ENCODE measurements at regions not wholly inside any gene's neighbourhood (a gene's known extent, or its start where the extent isn't known, plus 50 kb on each side); places are given as distances from the start of the nearest gene placed in this dataset.

DNA sequence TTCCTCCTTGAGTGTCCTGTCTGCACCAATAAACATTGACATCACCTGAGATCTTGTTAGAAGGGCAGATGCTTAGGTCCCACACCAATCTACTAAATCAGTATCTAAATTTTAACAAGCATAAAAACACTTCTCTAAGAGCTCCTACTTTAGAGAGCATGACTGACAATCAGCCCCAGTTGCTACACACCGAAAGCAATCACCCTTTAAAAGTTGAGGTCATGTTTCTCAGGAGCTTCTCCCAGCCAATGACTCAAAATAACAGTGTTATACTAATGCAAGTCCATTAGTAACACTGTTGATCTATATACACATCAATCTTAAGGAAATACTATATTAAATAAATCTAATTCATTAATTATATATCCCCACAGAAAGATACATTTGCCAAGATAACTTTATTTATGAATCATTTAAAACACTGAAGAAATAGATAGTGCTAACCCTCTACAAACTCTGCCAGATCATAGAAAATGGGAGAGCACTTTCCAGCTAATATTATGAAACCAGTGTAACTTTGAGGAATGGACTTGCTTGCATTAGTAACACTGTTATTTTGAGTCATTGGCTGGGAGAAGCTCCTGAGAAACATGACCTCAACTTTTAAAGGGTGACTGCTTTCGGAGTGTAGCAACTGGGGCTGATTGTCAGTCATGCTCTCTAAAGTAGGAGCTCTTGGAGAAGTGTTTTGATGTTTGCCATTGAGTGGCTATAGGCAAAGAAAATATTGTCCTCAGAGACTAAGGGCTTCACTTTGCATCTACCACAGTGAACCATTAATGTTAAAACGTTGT, 109.8 kb upstream of the HDX start:
- Histone ChIP-seq H3K36me3 (replicated peaks in 1 of 2; ENCODE audit: control insufficient read depth in 1 of 2, insufficient read depth in 2 of 2, low read length in 2 of 2) (no peaks in the 10 kb centered on the region), H3K4me2 (replicated peaks; ENCODE audit: extremely low read depth, low read length, poor library complexity, severe bottlenecking) (no peak overlapping the region), H4K20me1 (ENCODE audit: insufficient read depth, low read length) (no peaks in the 10 kb centered on the region), H3K27ac (ENCODE audit: low read depth in 1 of 2, low read length in 2 of 2) (no peak overlapping the region), H3K4me1 (ENCODE audit: control insufficient read depth in 1 of 2, insufficient read depth in 2 of 2, low read length in 2 of 2) (no peaks in the 10 kb centered on the region), H2AFZ (ENCODE audit: insufficient read depth, low read depth, low read length, poor library complexity, severe bottlenecking) (no peak overlapping the region), H3K79me2 (ENCODE audit: insufficient read depth, low read length) (no peaks in the 10 kb centered on the region), H3K9ac (ENCODE audit: insufficient read depth, low read length, poor library complexity, severe bottlenecking) (no peak overlapping the region), H3K4me3 (replicated peaks in 1 of 3; ENCODE audit: low read depth in 2 of 3, low read length in 3 of 3) (no peak overlapping the region), H3K9me3 (replicated peaks in 1 of 2; ENCODE audit: control insufficient read depth in 1 of 2, insufficient read depth in 1 of 2, low read length in 2 of 2) (no peaks in the 10 kb centered on the region), H3K27me3 (ENCODE audit: control insufficient read depth in 2 of 2, insufficient read depth in 2 of 2, low read length in 2 of 2) (no peaks in the 10 kb centered on the region)
- no CpG with 5 or more reads among the region's 3 CpGs for WGBS (ENCODE audit: insufficient coverage)
- Mint-ChIP-seq H3K9me3 (peaks cover 0 to 9% (median 0%) of the 10 kb centered on the region in 7 donors), H3K4me3 (no peak overlapping the region), H3K4me1 (no peaks in the 10 kb centered on the region), H3K36me3 (no peaks in the 10 kb centered on the region), H3K27ac (no peak overlapping the region), H3K27me3 (ENCODE audit: low read depth in 3 of 3) (peaks cover 0 to 1% (median 1%) of the 10 kb centered on the region in 3 donors)
- TF ChIP-seq, protein P1, sequence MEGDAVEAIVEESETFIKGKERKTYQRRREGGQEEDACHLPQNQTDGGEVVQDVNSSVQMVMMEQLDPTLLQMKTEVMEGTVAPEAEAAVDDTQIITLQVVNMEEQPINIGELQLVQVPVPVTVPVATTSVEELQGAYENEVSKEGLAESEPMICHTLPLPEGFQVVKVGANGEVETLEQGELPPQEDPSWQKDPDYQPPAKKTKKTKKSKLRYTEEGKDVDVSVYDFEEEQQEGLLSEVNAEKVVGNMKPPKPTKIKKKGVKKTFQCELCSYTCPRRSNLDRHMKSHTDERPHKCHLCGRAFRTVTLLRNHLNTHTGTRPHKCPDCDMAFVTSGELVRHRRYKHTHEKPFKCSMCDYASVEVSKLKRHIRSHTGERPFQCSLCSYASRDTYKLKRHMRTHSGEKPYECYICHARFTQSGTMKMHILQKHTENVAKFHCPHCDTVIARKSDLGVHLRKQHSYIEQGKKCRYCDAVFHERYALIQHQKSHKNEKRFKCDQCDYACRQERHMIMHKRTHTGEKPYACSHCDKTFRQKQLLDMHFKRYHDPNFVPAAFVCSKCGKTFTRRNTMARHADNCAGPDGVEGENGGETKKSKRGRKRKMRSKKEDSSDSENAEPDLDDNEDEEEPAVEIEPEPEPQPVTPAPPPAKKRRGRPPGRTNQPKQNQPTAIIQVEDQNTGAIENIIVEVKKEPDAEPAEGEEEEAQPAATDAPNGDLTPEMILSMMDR (IDR thresholded peaks at IDR 0.05): no peak
- no peak for DNase-seq
- intact Hi-C loops (cut with micrococcal nuclease): no loop called here

DNA sequence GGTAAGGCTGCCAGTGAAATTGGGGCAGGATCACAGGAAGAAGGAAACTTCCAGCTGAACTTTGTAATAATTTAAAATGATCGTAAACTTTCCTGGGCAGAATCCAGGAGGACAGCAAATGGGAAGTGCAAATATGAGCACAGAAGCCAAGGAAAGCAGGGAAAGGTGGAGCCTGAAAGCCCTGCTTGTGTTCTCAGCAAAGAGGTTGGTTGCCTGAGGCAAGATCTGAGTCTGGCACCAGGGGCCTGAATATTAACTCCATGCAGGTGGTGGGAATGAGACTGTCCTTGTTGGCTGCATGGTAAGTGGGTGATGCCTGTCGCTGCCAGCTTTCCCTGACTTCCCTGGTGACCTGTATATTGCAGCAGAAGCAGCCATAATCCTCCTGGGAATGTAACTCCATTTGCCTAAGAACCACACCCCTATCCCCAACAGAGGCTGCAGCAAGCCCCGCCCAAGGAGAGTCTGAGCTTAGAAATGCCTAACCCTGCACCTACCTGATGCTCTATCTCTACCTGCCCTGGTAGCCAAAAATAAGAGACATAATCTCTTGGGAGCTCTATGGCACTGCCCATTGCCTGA, 132.0 kb upstream of the HDX start:
- no peaks in the 10 kb centered on the region for H4K20me1 ChIP-seq (ENCODE audit: insufficient read depth, low read length)
- Mint-ChIP-seq H3K9me3 (peaks cover 0 to 5% (median 3%) of the 10 kb centered on the region in 7 donors), H3K27me3 (ENCODE audit: low read depth in 3 of 3) (no peaks in the 10 kb centered on the region), H3K36me3 (no peaks in the 10 kb centered on the region), H3K27ac (no peak overlapping the region), H3K4me1 (no peaks in the 10 kb centered on the region), H3K4me3 (no peak overlapping the region)
- H3K27me3 ChIP-seq (ENCODE audit: control insufficient read depth in 2 of 2, insufficient read depth in 2 of 2, low read length in 2 of 2): no peaks in the 10 kb centered on the region
- no peak overlapping the region for H3K27ac ChIP-seq (ENCODE audit: low read depth in 1 of 2, low read length in 2 of 2)
- no peak overlapping the region for H3K4me3 ChIP-seq (replicated peaks in 1 of 3; ENCODE audit: low read depth in 2 of 3, low read length in 3 of 3)
- H3K9ac ChIP-seq (ENCODE audit: insufficient read depth, low read length, poor library complexity, severe bottlenecking): no peak overlapping the region
- H3K9me3 ChIP-seq (replicated peaks in 1 of 2; ENCODE audit: control insufficient read depth in 1 of 2, insufficient read depth in 1 of 2, low read length in 2 of 2): no peaks in the 10 kb centered on the region
- H3K36me3 ChIP-seq (replicated peaks in 1 of 2; ENCODE audit: control insufficient read depth in 1 of 2, insufficient read depth in 2 of 2, low read length in 2 of 2): no peaks in the 10 kb centered on the region
- H2AFZ ChIP-seq (ENCODE audit: insufficient read depth, low read depth, low read length, poor library complexity, severe bottlenecking): no peak overlapping the region
- no peaks in the 10 kb centered on the region for H3K4me1 ChIP-seq (ENCODE audit: control insufficient read depth in 1 of 2, insufficient read depth in 2 of 2, low read length in 2 of 2)
- intact Hi-C loops (cut with micrococcal nuclease): no loop called here
- 33% methylated on average over 1 of the region's 3 CpGs for WGBS (ENCODE audit: insufficient coverage)
- H3K79me2 ChIP-seq (ENCODE audit: insufficient read depth, low read length): no peaks in the 10 kb centered on the region
- no peak overlapping the region for H3K4me2 ChIP-seq (replicated peaks; ENCODE audit: extremely low read depth, low read length, poor library complexity, severe bottlenecking)
- DNase-seq: no peak
- TF ChIP-seq, protein P1 (IDR thresholded peaks at IDR 0.05): no peak

Measured in CD14-positive monocyte (primary cell).